Keratinocyte (primary cell): ENCODE measurements at regions not wholly inside any gene's neighbourhood (a gene's known extent, or its start where the extent isn't known, plus 50 kb on each side); places are given as distances from the start of the nearest gene placed in this dataset.

Experiments used
- DNase-seq: peaks from one replicate; pipeline ENCODE4 v3.0.0-alpha.2; 2011; ENCODE audit warnings: low read depth, missing footprints, low spot score
- FAIRE-seq: peaks from 2 replicates; lab custom pipeline; 2011; peaks lifted over from hg19 to GRCh38; lab: Jason Lieb, UNC
- H2AFZ ChIP-seq: 2 replicates; pipeline ENCODE4 v1.6.0; 2012; ENCODE audit warnings: low read length, control low read depth, inconsistent platforms; ENCODE audit not compliant: control insufficient read depth
- H3K27ac ChIP-seq: 2 replicates; pipeline ENCODE4 v1.5.1; 2011; ENCODE audit warnings: low read length; ENCODE audit not compliant: control insufficient read depth, insufficient read depth
- H3K27me3 ChIP-seq: 3 replicates; pipeline ENCODE4 v1.6.0; 2011; ENCODE audit warnings: low read length; ENCODE audit not compliant: control insufficient read depth, insufficient read depth; ENCODE audit errors: extremely low read depth
- H3K36me3 ChIP-seq, 2 experiments: 2 replicates in 1 of 2; 3 replicates in 1 of 2; pipeline ENCODE4 v1.5.1; 2011; ENCODE audit warnings: low read length in 2 of 2, mild to moderate bottlenecking in 1 of 2; ENCODE audit not compliant: control insufficient read depth in 2 of 2, insufficient read depth in 2 of 2; ENCODE audit errors: extremely low read depth in 1 of 2
- H3K4me1 ChIP-seq: 3 replicates; pipeline ENCODE4 v1.5.1; 2011; ENCODE audit warnings: low read length; ENCODE audit not compliant: control insufficient read depth, insufficient read depth; ENCODE audit errors: extremely low read depth
- H3K4me2 ChIP-seq: 3 replicates; pipeline ENCODE4 v1.6.0; 2011; ENCODE audit warnings: low read depth, low read length; ENCODE audit not compliant: control insufficient read depth, insufficient read depth; ENCODE audit errors: extremely low read depth
- H3K4me3 ChIP-seq, 3 experiments: fragments of 200-600 bp in 1 of 3; sonication (generic) in 1 of 3; 2 replicates in 2 of 3; 3 replicates in 1 of 3; pipeline ENCODE4 v1.5.1; 2011 to 2016; ENCODE audit warnings: low read length in 3 of 3, mild to moderate bottlenecking in 3 of 3, control low read depth in 2 of 3, inconsistent platforms in 1 of 3, low read depth in 1 of 3, mixed read lengths in 1 of 3, mixed run types in 1 of 3, moderate library complexity in 1 of 3; ENCODE audit not compliant: control insufficient read depth in 2 of 3, insufficient read depth in 2 of 3; ENCODE audit errors: extremely low read depth in 1 of 3
- H3K79me2 ChIP-seq: 2 replicates; pipeline ENCODE4 v1.6.0; 2012; ENCODE audit warnings: low read length; ENCODE audit not compliant: control insufficient read depth, insufficient read depth
- H3K9ac ChIP-seq: 3 replicates; pipeline ENCODE4 v1.6.0; 2011; ENCODE audit warnings: low read length; ENCODE audit not compliant: control insufficient read depth, insufficient read depth; ENCODE audit errors: extremely low read depth
- H3K9me1 ChIP-seq: 3 replicates; pipeline ENCODE4 v1.6.0; 2011; ENCODE audit warnings: low read length; ENCODE audit not compliant: control insufficient read depth, insufficient read depth; ENCODE audit errors: extremely low read depth
- H3K9me3 ChIP-seq: 2 replicates; pipeline ENCODE4 v1.5.1; 2012; ENCODE audit warnings: low read depth, low read length; ENCODE audit not compliant: control insufficient read depth
- H4K20me1 ChIP-seq: 3 replicates; pipeline ENCODE4 v1.6.0; 2011; ENCODE audit warnings: low read length; ENCODE audit not compliant: control insufficient read depth, insufficient read depth; ENCODE audit errors: extremely low read depth
- CTCF ChIP-seq, 3 experiments: IDR thresholded peaks in 1 of 3; conservative IDR thresholded peaks in 1 of 3; optimal IDR thresholded peaks in 1 of 3; 2 replicates in 2 of 3; 3 replicates in 1 of 3; pipeline versions ENCODE3 to v1.5.1; 2011; ENCODE audit warnings: low read length in 3 of 3, mild to moderate bottlenecking in 3 of 3, moderate library complexity in 2 of 3, control low read depth in 1 of 3, inconsistent platforms in 1 of 3; ENCODE audit not compliant: insufficient read depth in 2 of 3; ENCODE audit errors: extremely low read depth in 1 of 3
- EZH2 ChIP-seq: IDR thresholded peaks from one replicate; pipeline ENCODE4 v1.6.1; 2012; ENCODE audit warnings: inconsistent platforms, mild to moderate bottlenecking, low read length, moderate library complexity
- dilution Hi-C: fragments of 300-500 bp; cut with MboI; formaldehyde crosslinking; loops from one replicate; pipeline ENCODE4 v1.7.0; 2020; ENCODE audit warnings: low sequenced_read_pairs; ENCODE audit not compliant: extremely low pct_ligation_motif_present

GRCh38 chr10:3495281-3495680 lies 289.7 kb downstream of the KLF6 start:
- Histone ChIP-seq H3K27me3 (no peaks in the 10 kb centered on the region), H3K79me2 (no peaks in the 10 kb centered on the region), H3K9ac (no peak overlapping the region), H2AFZ (no peak overlapping the region), H3K9me3 (no peaks in the 10 kb centered on the region), H3K27ac (no peak overlapping the region), H3K9me1 (no peaks in the 10 kb centered on the region), H3K36me3 (no peaks in the 10 kb centered on the region), H3K4me1 (peaks cover 4% of the 10 kb centered on the region), H3K4me2 (no peak overlapping the region), H3K4me3 (no peak overlapping the region), H4K20me1 (no peaks in the 10 kb centered on the region)
- TF ChIP-seq EZH2 (no peak), CTCF (optimal IDR thresholded peaks at IDR 0.05 in 1 of 3, IDR thresholded peaks at IDR 0.05 in 1 of 3, conservative IDR thresholded peaks at IDR 0.05 in 1 of 3; ENCODE audit: extremely low read depth in 1 of 3, insufficient read depth in 2 of 3, low read length in 3 of 3) (no peak)
- dilution Hi-C loops = no loop called here
- DNase-seq (no peak), FAIRE-seq (no peak)

- Histone ChIP-seq H3K9ac (no peak overlapping the region), H3K27ac (no peak overlapping the region)
- dilution Hi-C loops = no loop called here
Observed at GRCh38 chr10:3494838-3495230, 290.2 kb downstream of the KLF6 start.

More at GRCh38 chr10:3494838-3495230, 290.2 kb downstream of the KLF6 start:
- Histone ChIP-seq H4K20me1 (no peaks in the 10 kb centered on the region), H2AFZ (no peak overlapping the region), H3K36me3 (no peaks in the 10 kb centered on the region), H3K4me2 (no peak overlapping the region), H3K79me2 (no peaks in the 10 kb centered on the region), H3K9me1 (no peaks in the 10 kb centered on the region), H3K27me3 (no peaks in the 10 kb centered on the region), H3K4me1 (peaks cover 2% of the 10 kb centered on the region), H3K9me3 (no peaks in the 10 kb centered on the region), H3K4me3 (no peak overlapping the region)
- DNase-seq (no peak), FAIRE-seq (no peak)
- TF ChIP-seq EZH2 (no peak), CTCF (optimal IDR thresholded peaks at IDR 0.05 in 1 of 3, IDR thresholded peaks at IDR 0.05 in 1 of 3, conservative IDR thresholded peaks at IDR 0.05 in 1 of 3; ENCODE audit: extremely low read depth in 1 of 3, insufficient read depth in 2 of 3, low read length in 3 of 3) (no peak)
